Choroid plexus epithelial cell (primary cell): ENCODE measurements at regions not wholly inside any gene's neighbourhood (a gene's known extent, or its start where the extent isn't known, plus 50 kb on each side); places are given as distances from the start of the nearest gene placed in this dataset.
"Not testable (repeated sequence)": the region's sequence is repeated elsewhere in the genome, so short reads cannot be mapped to it uniquely, and the experiment has no call there.

Source experiments
- DNase-seq: peaks from one replicate; pipeline ENCODE4 v3.0.0-alpha.2; 2010; ENCODE audit warnings: low read depth
- H3K4me3 ChIP-seq: 2 replicates; pipeline ENCODE4 v1.5.1; 2011; ENCODE audit warnings: low read depth, mild to moderate bottlenecking, control low read depth, low read length, moderate library complexity
- TF ChIP-seq, protein P1 (sequence below): conservative IDR thresholded peaks from 2 replicates; pipeline ENCODE4 v1.5.1; 2011; ENCODE audit warnings: low read depth, mild to moderate bottlenecking, control low read depth, inconsistent platforms, low read length, moderate library complexity

DNA sequence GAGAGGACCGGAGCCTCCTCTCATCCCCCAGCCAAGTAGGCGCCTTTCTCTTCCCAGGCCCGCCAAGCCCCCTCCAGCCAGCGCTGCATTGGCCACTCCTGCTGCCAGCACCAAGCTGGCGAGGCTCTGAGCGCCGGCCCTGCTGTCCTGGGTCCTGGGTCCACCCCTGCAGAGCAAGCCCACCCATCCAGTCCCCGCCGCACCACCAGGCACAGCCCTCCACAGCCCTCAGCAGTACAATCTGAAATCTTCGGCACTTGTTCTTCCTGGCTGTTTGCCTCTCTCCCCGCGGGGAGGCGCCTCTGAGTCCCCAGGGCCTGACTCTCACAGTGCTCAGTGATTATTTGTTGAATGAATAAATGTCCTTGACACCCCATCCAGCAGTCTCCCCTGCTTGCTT is 236.4 kb upstream of the SGCG start:
- no peak for DNase-seq
- TF ChIP-seq, protein P1, sequence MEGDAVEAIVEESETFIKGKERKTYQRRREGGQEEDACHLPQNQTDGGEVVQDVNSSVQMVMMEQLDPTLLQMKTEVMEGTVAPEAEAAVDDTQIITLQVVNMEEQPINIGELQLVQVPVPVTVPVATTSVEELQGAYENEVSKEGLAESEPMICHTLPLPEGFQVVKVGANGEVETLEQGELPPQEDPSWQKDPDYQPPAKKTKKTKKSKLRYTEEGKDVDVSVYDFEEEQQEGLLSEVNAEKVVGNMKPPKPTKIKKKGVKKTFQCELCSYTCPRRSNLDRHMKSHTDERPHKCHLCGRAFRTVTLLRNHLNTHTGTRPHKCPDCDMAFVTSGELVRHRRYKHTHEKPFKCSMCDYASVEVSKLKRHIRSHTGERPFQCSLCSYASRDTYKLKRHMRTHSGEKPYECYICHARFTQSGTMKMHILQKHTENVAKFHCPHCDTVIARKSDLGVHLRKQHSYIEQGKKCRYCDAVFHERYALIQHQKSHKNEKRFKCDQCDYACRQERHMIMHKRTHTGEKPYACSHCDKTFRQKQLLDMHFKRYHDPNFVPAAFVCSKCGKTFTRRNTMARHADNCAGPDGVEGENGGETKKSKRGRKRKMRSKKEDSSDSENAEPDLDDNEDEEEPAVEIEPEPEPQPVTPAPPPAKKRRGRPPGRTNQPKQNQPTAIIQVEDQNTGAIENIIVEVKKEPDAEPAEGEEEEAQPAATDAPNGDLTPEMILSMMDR, result no peak
- H3K4me3 ChIP-seq, result no peak overlapping the region

DNA sequence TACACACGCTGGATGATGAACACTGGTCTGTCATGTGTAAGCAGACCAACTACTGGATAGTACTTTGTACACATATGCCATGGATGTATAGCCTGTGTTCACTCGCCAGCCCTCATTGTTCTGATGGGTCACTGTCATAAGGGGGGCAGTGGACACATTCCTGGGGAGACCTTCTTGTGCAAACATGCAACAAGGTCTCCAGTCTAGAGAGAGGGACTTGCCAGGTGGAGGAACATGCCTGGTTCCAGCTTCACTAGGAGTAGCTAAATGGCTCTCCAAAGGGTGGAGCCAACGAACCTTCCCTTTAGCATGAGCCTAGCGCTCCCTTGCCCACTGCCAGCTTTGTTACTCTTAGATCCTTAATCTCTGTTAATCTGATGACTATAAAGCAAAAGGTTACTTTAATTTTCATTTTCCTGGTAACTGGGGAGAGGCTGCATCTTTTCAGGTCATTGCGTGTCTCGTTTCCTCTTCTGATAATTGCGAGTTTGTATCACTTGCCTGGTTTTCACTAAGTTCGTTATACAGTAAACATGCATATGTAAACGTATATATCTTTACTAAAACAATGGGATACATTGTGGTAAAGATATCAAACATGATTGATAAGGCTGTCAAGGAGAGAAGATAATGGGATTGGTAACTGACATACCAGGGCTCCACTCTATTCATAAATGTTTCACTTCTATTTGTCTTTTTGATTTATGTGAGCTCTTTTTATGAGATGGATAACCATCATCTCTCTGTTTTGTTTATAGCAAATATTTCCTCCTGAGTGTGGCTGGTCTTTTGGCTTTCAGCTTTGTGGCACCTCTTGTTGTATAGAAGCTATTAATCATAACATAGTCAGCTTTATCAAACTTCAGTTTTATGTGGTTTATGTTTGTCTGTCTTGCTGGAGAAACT is 235.2 kb upstream of the SGCG start:
- no peak overlapping the region for H3K4me3 ChIP-seq
- DNase-seq, result no peak
- TF ChIP-seq, protein P1, result no peak

DNA sequence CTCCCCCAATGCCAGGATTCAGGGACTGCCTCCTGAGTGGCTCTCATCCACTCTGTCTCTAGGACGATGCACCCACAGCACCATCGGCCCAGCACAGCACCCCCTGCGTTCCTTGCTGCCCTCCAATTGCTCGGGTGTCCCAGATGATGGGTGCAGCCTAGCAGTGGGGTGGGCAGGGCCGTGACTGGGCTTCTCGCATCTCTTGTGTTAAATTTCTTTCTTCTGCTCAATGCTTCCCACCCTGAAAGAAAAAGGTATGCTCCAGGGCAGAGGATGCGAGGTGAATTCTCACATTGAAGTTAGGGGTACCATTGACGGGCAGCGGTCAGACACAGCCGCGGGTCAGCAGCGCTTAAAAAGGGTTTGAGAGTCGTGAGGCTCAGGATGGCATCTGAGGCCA is 232.4 kb upstream of the SGCG start:
- no peak overlapping the region for H3K4me3 ChIP-seq
- DNase-seq, result no peak
- TF ChIP-seq, protein P1, result no peak

DNA sequence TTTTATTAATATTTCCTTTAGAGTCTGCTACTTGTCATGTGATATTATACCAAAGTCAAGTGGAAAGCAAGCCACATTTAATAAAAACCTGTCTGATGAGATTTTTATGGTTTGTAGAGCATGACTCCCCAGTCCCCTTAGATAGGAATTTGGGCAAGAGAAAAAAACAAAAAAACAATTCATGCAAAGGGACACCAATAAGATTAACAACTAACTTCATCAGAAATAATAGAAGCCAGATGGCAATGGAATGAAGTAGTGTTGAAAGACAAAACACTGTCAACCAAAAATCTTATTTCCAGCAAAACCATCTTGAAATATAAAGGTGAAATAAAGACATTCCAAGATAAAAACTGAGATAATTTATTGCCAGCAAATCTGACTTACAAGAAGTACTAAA is 228.8 kb upstream of the SGCG start:
- H3K4me3 ChIP-seq, result not testable (repeated sequence)

DNA sequence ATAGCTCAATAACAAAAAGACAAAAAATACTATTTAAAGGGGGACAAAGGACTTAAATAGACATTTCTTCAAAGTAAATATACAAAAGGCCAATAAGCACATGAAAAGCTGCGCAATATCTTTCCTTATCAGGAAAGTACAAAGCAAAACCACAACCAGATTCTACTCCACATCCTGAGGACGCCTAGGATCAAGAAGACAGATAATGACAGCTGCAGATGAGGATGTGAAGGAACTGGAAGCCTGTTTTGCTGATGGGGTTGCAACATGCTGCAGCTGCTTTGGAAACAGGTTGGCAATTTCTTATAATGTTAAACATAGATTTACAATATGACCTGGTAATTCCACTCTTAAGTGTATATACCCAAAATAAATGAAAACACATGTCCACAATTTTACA is 225.6 kb upstream of the SGCG start:
- H3K4me3 ChIP-seq, DNase-seq: not testable (repeated sequence)

More for the DNA sequence above, 228.8 kb upstream of the SGCG start:
- DNase-seq, result not testable (repeated sequence)

DNA sequence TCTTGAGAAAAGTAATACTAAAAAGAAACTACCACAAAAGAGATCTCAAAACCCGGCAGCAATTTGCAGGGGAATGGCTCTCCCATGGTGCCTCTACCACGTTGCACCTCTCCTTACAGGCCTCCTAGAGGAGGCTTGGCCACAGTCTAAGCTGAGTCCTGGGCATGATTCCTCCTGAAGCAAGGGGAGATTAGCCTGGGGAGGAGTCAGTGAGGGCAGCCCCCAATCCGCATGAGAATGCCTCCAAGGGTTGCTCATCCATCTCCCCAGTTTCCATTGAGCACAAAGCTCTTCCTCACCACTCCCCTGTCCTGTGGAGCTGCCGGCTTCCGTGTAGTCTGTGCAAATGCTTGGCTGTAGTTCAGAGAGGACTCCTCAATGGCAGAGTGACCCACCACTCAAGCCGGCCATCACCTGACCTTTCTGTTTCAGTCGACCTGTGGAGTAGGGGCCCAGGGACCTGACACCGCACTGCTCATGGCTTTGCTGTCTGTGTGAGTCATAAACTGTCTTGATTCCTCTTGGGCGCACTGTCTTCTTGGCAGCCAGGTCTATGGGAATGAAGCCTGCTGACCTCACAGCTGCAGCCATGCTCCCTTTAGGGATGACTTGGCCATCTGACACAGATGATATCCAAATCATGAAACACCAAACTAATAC is 224.2 kb upstream of the SGCG start:
- not testable (repeated sequence) for H3K4me3 ChIP-seq, DNase-seq

DNA sequence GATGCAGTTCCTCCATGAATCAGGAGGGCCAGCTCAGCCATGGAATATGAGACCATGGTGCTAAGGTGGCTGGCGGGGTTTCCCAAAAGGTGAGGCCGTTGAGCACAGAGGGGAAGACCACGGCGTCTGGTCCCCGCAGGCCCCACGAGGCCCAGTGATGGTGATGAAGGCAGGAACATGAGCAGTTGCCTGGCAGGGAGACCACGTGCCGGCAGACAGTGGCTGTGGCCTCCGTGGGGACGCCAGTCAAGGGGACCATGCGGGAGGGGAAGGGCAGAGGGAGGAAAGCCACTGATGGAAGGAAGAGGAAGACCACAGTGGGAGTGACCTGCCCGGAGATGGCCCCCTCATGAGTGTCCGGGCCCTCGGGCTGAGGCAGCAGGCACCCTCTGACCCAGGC is 220.9 kb upstream of the SGCG start:
- DNase-seq, H3K4me3 ChIP-seq: not testable (repeated sequence)

DNA sequence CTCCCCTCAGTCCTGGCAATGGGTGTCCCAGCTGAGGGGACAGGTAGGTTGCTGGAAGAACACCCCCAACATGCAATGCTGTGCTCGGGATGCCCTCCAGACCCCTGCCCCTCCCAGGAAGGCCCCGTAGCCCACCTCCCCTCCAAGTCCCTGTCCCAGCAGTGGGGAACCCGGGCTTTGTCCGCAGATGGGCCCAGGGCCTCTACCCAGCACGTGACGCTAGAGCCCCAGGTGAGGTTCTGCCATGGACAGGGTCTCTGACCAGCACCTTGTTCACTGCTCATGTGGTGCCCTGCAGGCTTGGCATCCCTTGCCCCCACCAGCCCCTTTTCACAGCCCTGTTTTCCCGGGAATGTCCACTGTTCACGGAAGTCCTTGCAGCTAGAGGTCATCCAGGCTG is 220.0 kb upstream of the SGCG start:
- TF ChIP-seq, protein P1, result no peak
- H3K4me3 ChIP-seq, result no peak overlapping the region
- DNase-seq, result no peak

DNA sequence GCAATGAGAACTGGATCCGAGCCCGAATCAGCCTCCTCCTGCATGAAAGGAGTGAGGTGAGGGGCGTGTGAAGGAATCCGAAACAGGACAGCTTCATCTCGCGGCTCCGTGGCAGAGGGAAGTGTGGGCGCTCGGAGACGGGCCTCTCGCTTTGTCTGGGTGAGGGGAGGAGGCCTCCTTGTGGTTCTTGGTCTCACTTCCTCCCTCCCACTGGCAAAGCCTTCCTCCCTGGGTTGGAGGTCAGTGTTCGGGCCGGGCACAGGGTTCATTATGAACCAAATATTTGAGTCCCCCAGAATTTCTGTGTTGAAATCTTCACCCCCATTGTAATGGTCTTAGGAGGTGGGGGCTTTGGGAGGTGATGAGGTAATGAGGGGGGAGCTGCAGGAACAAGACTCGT is 219.4 kb upstream of the SGCG start:
- DNase-seq, H3K4me3 ChIP-seq: not testable (repeated sequence)
